ENCODE measurements at regions not wholly inside any gene's neighbourhood (a gene's known extent, or its start where the extent isn't known, plus 50 kb on each side); places are given as distances from the start of the nearest gene placed in this dataset.

- no peak overlapping the region for H3K4me3 ChIP-seq (ENCODE audit: extremely low read depth in 1 of 4, insufficient read depth in 2 of 4, low read depth in 3 of 4, low read length in 4 of 4)
- H2BK20ac ChIP-seq (ENCODE audit: low read length): no peak overlapping the region
- H3K27ac ChIP-seq (ENCODE audit: low read depth, low read length): no peak overlapping the region
- no peaks in the 10 kb centered on the region for H3K9me3 ChIP-seq (ENCODE audit: insufficient read depth in 2 of 2, low read depth in 1 of 2, low read length in 1 of 2)
- H3K4me2 ChIP-seq (ENCODE audit: insufficient read depth in 1 of 2, low read depth in 2 of 2, low read length in 2 of 2): no peak overlapping the region
- ChIA-PET POLR2A (ENCODE audit: partially characterized antibody) (no interaction called here), CTCF (ENCODE audit: partially characterized antibody) (no interaction called here)
- no peak overlapping the region for H3K56ac ChIP-seq (replicated peaks; ENCODE audit: insufficient read length, low read depth, low read length)
- H4K20me1 ChIP-seq (replicated peaks in 1 of 2; ENCODE audit: control insufficient read depth in 1 of 2, insufficient read depth in 2 of 2, low read length in 2 of 2): no peaks in the 10 kb centered on the region
- no peaks in the 10 kb centered on the region for H3K23me2 ChIP-seq (ENCODE audit: low read depth, low read length)
- H3K36me3 ChIP-seq (ENCODE audit: control insufficient read depth in 2 of 4, insufficient read depth in 4 of 4, low read length in 3 of 4): no peaks in the 10 kb centered on the region
- no peak overlapping the region for H2AK5ac ChIP-seq (ENCODE audit: low read depth, low read length)
- H3K14ac ChIP-seq (ENCODE audit: insufficient read length): no peak overlapping the region
- H3K9ac ChIP-seq (replicated peaks in 1 of 4; ENCODE audit: extremely low read depth in 1 of 4, low read depth in 3 of 4, low read length in 3 of 4): no peak overlapping the region
- no peak for TF ChIP-seq PHF8 (conservative IDR thresholded peaks at IDR 0.05; ENCODE audit: low read depth, low read length)
- no peak for TF ChIP-seq CEBPB (IDR thresholded peaks at IDR 0.05; ENCODE audit: low read depth, low read length)
- no peak for TF ChIP-seq SIX5 (IDR thresholded peaks at IDR 0.05; ENCODE audit: low read depth, low read length)
- TF ChIP-seq CTBP2 (IDR thresholded peaks at IDR 0.05; ENCODE audit: borderline replicate concordance, insufficient read depth, insufficient read length, low read length): no peak
- no peak for TF ChIP-seq SP2 (IDR thresholded peaks at IDR 0.05; ENCODE audit: low read length)
- TF ChIP-seq SP4 (IDR thresholded peaks at IDR 0.05; ENCODE audit: low read length): no peak
- TF ChIP-seq EP300 (IDR thresholded peaks at IDR 0.05; ENCODE audit: borderline replicate concordance in 1 of 2, low read depth in 2 of 2, low read length in 2 of 2): no peak
- no peak for TF ChIP-seq EZH2 (IDR thresholded peaks at IDR 0.05; ENCODE audit: low read depth, low read length, severe bottlenecking)
- H4K91ac ChIP-seq (replicated peaks; ENCODE audit: insufficient read length, low read length): no peak overlapping the region
- WGBS, 2 experiments (ENCODE audit: extremely low coverage in 1 of 2, insufficient coverage in 1 of 2, insufficient read length in 1 of 2, insufficient replicate concordance in 2 of 2, low coverage in 1 of 2, low lambda C conversion rate in 2 of 2, missing lambda C conversion rate in 1 of 2): 89% methylated on average over 4 of the region's 4 CpGs; no CpG with 5 or more reads in 1 of the 2 experiments
- H3K27me3 ChIP-seq (replicated peaks in 1 of 4; ENCODE audit: control insufficient read depth in 3 of 4, extremely low read depth in 1 of 4, insufficient read depth in 3 of 4, low read length in 3 of 4): no peaks in the 10 kb centered on the region
- H2BK12ac ChIP-seq (ENCODE audit: low read depth, low read length): no peak overlapping the region
- no peak overlapping the region for H2BK15ac ChIP-seq (ENCODE audit: low read length)
- H4K5ac ChIP-seq (ENCODE audit: insufficient read length, low read depth, low read length): no peak overlapping the region
- no peak overlapping the region for H2BK120ac ChIP-seq (replicated peaks; ENCODE audit: low read depth, low read length)
- no peak overlapping the region for H3K4ac ChIP-seq (replicated peaks; ENCODE audit: insufficient read length, low read depth, low read length)
- H3K23ac ChIP-seq (ENCODE audit: insufficient read length): no peak overlapping the region
- no peaks in the 10 kb centered on the region for H3K79me2 ChIP-seq (ENCODE audit: control insufficient read depth in 1 of 2, insufficient read depth in 2 of 2, low read length in 2 of 2)
- H4K8ac ChIP-seq (ENCODE audit: extremely low read depth, insufficient read depth, low read length): no peak overlapping the region
- no peak overlapping the region for H2BK5ac ChIP-seq (ENCODE audit: low read depth, low read length)
- H3K79me1 ChIP-seq (ENCODE audit: low read depth, low read length): no peaks in the 10 kb centered on the region
- no peak overlapping the region for H2AFZ ChIP-seq (ENCODE audit: low read length)
- FAIRE-seq (no peak), DNase-seq (ENCODE audit: low read depth in 1 of 2, low spot score in 2 of 2) (no peak)
- no peak overlapping the region for H3K18ac ChIP-seq (ENCODE audit: extremely low read depth, low read length)
- no peaks in the 10 kb centered on the region for H3K4me1 ChIP-seq (replicated peaks in 1 of 4; ENCODE audit: control insufficient read depth in 3 of 4, insufficient read depth in 4 of 4, low read length in 3 of 4)
Observed at GRCh38 chr18:39938676-39939608, 2016.1 kb upstream of the PIK3C3 start.

Measured in H1 (cell line).